GM23338 (cell line): ENCODE measurements at regions not wholly inside any gene's neighbourhood (a gene's known extent, or its start where the extent isn't known, plus 50 kb on each side); places are given as distances from the start of the nearest gene placed in this dataset.

Source experiments
- ATAC-seq: fragments of 200-7000 bp; cut with Tn5 transposase; 3 replicates; pipeline ENCODE4 v1.9.1; 2020
- DNase-seq: peaks from one replicate; pipeline ENCODE4 v3.0.0-alpha.2; 2015; ENCODE audit warnings: low spot score
- H2AFZ ChIP-seq: fragments of 200-600 bp; sonication (generic); 2 replicates; pipeline ENCODE4 v1.8.0; 2016; ENCODE audit warnings: antibody characterized with exemption, mild to moderate bottlenecking, moderate library complexity
- H3F3A ChIP-seq: fragments of 200-600 bp; sonication (generic); replicated peaks from 2 replicates; pipeline ENCODE4 v1.8.0; 2017; ENCODE audit warnings: antibody characterized with exemption, mixed run types, low read depth
- H3K27ac ChIP-seq: fragments of 200-600 bp; sonication (generic); 2 replicates; pipeline ENCODE4 v1.6.1; 2016; ENCODE audit warnings: low read depth
- H3K27me3 ChIP-seq: fragments of 200-600 bp; sonication (generic); 2 replicates; pipeline ENCODE4 v1.8.0; 2016; ENCODE audit warnings: mild to moderate bottlenecking, mixed run types, moderate library complexity; ENCODE audit not compliant: insufficient read depth
- H3K36me3 ChIP-seq: fragments of 200-600 bp; sonication (generic); 2 replicates; pipeline ENCODE4 v1.8.0; 2016; ENCODE audit warnings: mild to moderate bottlenecking; ENCODE audit not compliant: insufficient read depth
- H3K4me1 ChIP-seq: fragments of 200-600 bp; sonication (generic); 2 replicates; pipeline ENCODE4 v1.8.0; 2016; ENCODE audit warnings: mild to moderate bottlenecking, moderate library complexity; ENCODE audit not compliant: insufficient read depth
- H3K4me2 ChIP-seq: fragments of 200-600 bp; sonication (generic); 2 replicates; pipeline ENCODE4 v1.7.1; 2017; ENCODE audit warnings: mixed run types
- H3K4me3 ChIP-seq: fragments of 200-600 bp; sonication (generic); 2 replicates; pipeline ENCODE4 v1.6.1; 2016; ENCODE audit warnings: mixed run types
- H3K79me2 ChIP-seq: fragments of 200-600 bp; sonication (generic); replicated peaks from 2 replicates; pipeline ENCODE4 v1.8.0; 2017; ENCODE audit warnings: mild to moderate bottlenecking; ENCODE audit not compliant: insufficient read depth
- H3K9me2 ChIP-seq: fragments of 200-600 bp; sonication (generic); 2 replicates; pipeline ENCODE4 v1.8.0; 2017; ENCODE audit not compliant: insufficient read depth
- H4K20me1 ChIP-seq: fragments of 200-600 bp; sonication (generic); replicated peaks from 2 replicates; pipeline ENCODE4 v1.8.0; 2017; ENCODE audit warnings: mild to moderate bottlenecking; ENCODE audit not compliant: insufficient read depth
- H3K27ac Mint-ChIP-seq: 2 replicates; pipeline ENCODE4 v1.8.0; 2020; ENCODE audit warnings: inconsistent platforms, mild to moderate bottlenecking, moderate library complexity, mixed read lengths
- H3K27me3 Mint-ChIP-seq: 3 replicates; pipeline ENCODE4 v1.8.0; 2022; ENCODE audit warnings: low read depth, mild to moderate bottlenecking, moderate library complexity, mixed read lengths, inconsistent platforms; ENCODE audit not compliant: insufficient read depth, poor library complexity
- H3K36me3 Mint-ChIP-seq: 3 replicates; pipeline ENCODE4 v1.8.0; 2021; ENCODE audit warnings: low read depth, mild to moderate bottlenecking, inconsistent platforms, moderate library complexity, mixed read lengths
- H3K4me1 Mint-ChIP-seq: 3 replicates; pipeline ENCODE4 v1.8.0; 2020; ENCODE audit warnings: mild to moderate bottlenecking, inconsistent platforms, mixed read lengths
- H3K4me3 Mint-ChIP-seq: 3 replicates; pipeline ENCODE4 v1.8.0; 2021; ENCODE audit warnings: moderate library complexity, mild to moderate bottlenecking, inconsistent platforms, mixed read lengths
- H3K9me3 Mint-ChIP-seq: 3 replicates; pipeline ENCODE4 v1.8.0; 2020; ENCODE audit warnings: moderate library complexity, mild to moderate bottlenecking, inconsistent platforms, mixed read lengths
- ETS1 ChIP-seq: IDR thresholded peaks from 2 replicates; pipeline ENCODE4 v1.6.1; 2016; ENCODE audit warnings: antibody characterized with exemption
- EZH2 ChIP-seq: fragments of 200-600 bp; sonication (generic); IDR thresholded peaks from one replicate; pipeline ENCODE4 v1.8.0; 2017; ENCODE audit warnings: antibody characterized with exemption, mild to moderate bottlenecking, low read depth; ENCODE audit not compliant: unreplicated experiment
- EZH2phosphoT487 ChIP-seq: fragments of 200-600 bp; sonication (generic); IDR thresholded peaks from one replicate; pipeline ENCODE4 v1.8.1; 2018; ENCODE audit warnings: antibody characterized with exemption; ENCODE audit not compliant: unreplicated experiment
- JUNB ChIP-seq: IDR thresholded peaks from one replicate; pipeline ENCODE4 v1.6.1; 2016; ENCODE audit warnings: antibody characterized with exemption; ENCODE audit not compliant: unreplicated experiment
- NANOG ChIP-seq: IDR thresholded peaks from 2 replicates; pipeline ENCODE4 v1.6.1; 2016; ENCODE audit warnings: antibody characterized with exemption, borderline replicate concordance
- POLR2AphosphoS5 ChIP-seq: IDR thresholded peaks from 2 replicates; pipeline ENCODE4 v1.6.1; 2016; ENCODE audit warnings: antibody characterized with exemption, low read depth
- REST ChIP-seq: IDR thresholded peaks from one replicate; pipeline ENCODE4 v1.6.1; 2018; ENCODE audit warnings: antibody characterized with exemption; ENCODE audit not compliant: unreplicated experiment
- STAT1 ChIP-seq: IDR thresholded peaks from one replicate; pipeline ENCODE4 v1.6.1; 2016; ENCODE audit warnings: antibody characterized with exemption; ENCODE audit not compliant: unreplicated experiment
- ZNF114 ChIP-seq: fragments of 250-450 bp; sonication (Bioruptor Pico); IDR thresholded peaks from 2 replicates; pipeline ENCODE4 v1.5.0; 2020; ENCODE audit warnings: mild to moderate bottlenecking, moderate library complexity
- ZNF331 ChIP-seq: fragments of 250-450 bp; sonication (Bioruptor Pico); IDR thresholded peaks from 2 replicates; pipeline ENCODE4 v1.5.0; 2020; ENCODE audit warnings: low read depth, mild to moderate bottlenecking, moderate library complexity
- TF ChIP-seq, protein P1 (sequence below), 2 experiments: fragments of 200-600 bp in 1 of 2; sonication (generic) in 1 of 2; conservative IDR thresholded peaks; 2 replicates each; pipeline versions ENCODE4 v1.5.1 to v1.6.1; 2016 to 2017; ENCODE audit warnings: antibody characterized with exemption in 2 of 2, low read depth in 2 of 2, mild to moderate bottlenecking in 2 of 2, moderate library complexity in 1 of 2

DNA sequence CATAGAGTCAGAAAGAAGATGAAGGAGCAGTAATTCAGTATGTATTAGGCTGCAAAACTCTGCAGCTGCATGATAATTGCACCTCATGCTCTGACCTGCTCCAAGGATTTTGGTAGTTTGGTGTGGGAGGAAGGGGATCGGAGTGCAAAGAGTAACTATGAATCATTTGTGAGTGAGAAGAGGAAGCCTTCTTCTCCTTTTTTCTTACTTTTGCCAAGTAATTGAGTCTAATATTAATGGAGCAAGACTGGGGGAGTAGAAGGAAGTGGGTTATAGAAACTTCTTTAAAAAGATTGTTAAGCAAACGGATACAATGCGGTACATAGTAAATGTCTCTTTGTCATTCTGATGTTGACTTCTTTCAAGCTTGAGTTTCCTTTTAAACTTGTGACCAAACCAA is 276.5 kb downstream of the EDEM1 start (continued):
- TF ChIP-seq REST = no peak
- TF ChIP-seq STAT1 = no peak
- no peak for TF ChIP-seq JUNB
- TF ChIP-seq NANOG = no peak
- no peak for TF ChIP-seq ZNF114 (CRISPR knock-in tag)
- TF ChIP-seq ZNF331 (CRISPR knock-in tag) = no peak
- no peak for TF ChIP-seq EZH2
- TF ChIP-seq, protein P1, sequence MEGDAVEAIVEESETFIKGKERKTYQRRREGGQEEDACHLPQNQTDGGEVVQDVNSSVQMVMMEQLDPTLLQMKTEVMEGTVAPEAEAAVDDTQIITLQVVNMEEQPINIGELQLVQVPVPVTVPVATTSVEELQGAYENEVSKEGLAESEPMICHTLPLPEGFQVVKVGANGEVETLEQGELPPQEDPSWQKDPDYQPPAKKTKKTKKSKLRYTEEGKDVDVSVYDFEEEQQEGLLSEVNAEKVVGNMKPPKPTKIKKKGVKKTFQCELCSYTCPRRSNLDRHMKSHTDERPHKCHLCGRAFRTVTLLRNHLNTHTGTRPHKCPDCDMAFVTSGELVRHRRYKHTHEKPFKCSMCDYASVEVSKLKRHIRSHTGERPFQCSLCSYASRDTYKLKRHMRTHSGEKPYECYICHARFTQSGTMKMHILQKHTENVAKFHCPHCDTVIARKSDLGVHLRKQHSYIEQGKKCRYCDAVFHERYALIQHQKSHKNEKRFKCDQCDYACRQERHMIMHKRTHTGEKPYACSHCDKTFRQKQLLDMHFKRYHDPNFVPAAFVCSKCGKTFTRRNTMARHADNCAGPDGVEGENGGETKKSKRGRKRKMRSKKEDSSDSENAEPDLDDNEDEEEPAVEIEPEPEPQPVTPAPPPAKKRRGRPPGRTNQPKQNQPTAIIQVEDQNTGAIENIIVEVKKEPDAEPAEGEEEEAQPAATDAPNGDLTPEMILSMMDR (conservative IDR thresholded peaks at IDR 0.05; ENCODE audit: low read depth in 2 of 2) = no peak
- TF ChIP-seq EZH2phosphoT487 = no peak
- TF ChIP-seq POLR2AphosphoS5 = no peak

DNA sequence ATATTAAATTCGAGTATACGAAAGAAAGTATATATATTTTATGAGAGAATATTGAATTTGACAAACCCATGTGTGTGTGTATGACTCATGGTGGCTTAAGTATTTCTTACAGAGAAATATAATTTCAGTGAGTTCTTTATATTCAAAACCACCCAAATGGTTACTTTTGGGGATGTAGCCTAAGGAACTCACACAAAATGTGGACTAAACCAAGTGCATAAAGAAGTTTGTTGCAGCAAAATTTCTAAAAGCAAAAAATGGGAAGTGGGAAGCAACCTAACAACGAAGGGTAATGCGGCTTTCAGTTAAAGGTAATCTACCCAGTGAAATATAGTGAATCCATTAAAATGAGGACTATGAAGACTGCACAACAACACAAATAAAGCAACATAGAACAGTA is 277.1 kb downstream of the EDEM1 start:
- H3K4me1 ChIP-seq = no peaks in the 10 kb centered on the region
- H3K9me3 Mint-ChIP-seq = peaks cover 74% of the 10 kb centered on the region
- no peak overlapping the region for H3K27ac Mint-ChIP-seq
- H3K27ac ChIP-seq = no peak overlapping the region
- peaks cover 10% of the 10 kb centered on the region; the same call in 2 of the 3 replicates for H3K4me1 Mint-ChIP-seq
- TF ChIP-seq ETS1 (no peak), REST (no peak), STAT1 (no peak), EZH2 (no peak)
- peaks cover 11% of the 10 kb centered on the region for H3K36me3 ChIP-seq
- H3K79me2 ChIP-seq = no peaks in the 10 kb centered on the region
- ATAC-seq (no peak), DNase-seq (no peak)
- H3K27me3 ChIP-seq = no peaks in the 10 kb centered on the region
- H3K4me3 ChIP-seq = no peak overlapping the region
- H2AFZ ChIP-seq = no peak overlapping the region
- H3K9me2 ChIP-seq = no peaks in the 10 kb centered on the region
- no peaks in the 10 kb centered on the region for H3K27me3 Mint-ChIP-seq
- H3K4me3 Mint-ChIP-seq = no peak overlapping the region
- H3K36me3 Mint-ChIP-seq = no peaks in the 10 kb centered on the region
- H4K20me1 ChIP-seq = no peaks in the 10 kb centered on the region
- no peaks in the 10 kb centered on the region for H3F3A ChIP-seq
- no peak overlapping the region for H3K4me2 ChIP-seq
